ENCODE measurements at regions not wholly inside any gene's neighbourhood (a gene's known extent, or its start where the extent isn't known, plus 50 kb on each side); places are given as distances from the start of the nearest gene placed in this dataset.

- ATAC-seq (replicated peaks in 1 of 2) = no peak
- Mint-ChIP-seq H3K27me3 (ENCODE audit: low read depth) (no peaks in the 10 kb centered on the region), H3K9me3 (peaks cover 4 to 5% of the 10 kb centered on the region in 2 donors), H3K4me3 (no peak overlapping the region), H3K27ac (no peak overlapping the region), H3K36me3 (ENCODE audit: insufficient read depth in 2 of 2) (no peaks in the 10 kb centered on the region), H3K4me1 (ENCODE audit: low read depth) (no peaks in the 10 kb centered on the region)
- DNase-seq = no peak
Measured at GRCh38 chr3:22988566-22988965, 214.6 kb upstream of the UBE2E2 start.

GRCh38 chr3:22989716-22990115 lies 213.4 kb upstream of the UBE2E2 start:
- peaks cover 2 to 5% of the 10 kb centered on the region in 2 donors for H3K9me3 Mint-ChIP-seq
- DNase-seq = no peak
- H3K4me1 Mint-ChIP-seq (ENCODE audit: low read depth) = no peaks in the 10 kb centered on the region
- ATAC-seq (replicated peaks in 1 of 2) = no peak
- H3K4me3 Mint-ChIP-seq = no peak overlapping the region
- H3K27me3 Mint-ChIP-seq (ENCODE audit: low read depth) = no peaks in the 10 kb centered on the region
- no peaks in the 10 kb centered on the region for H3K36me3 Mint-ChIP-seq (ENCODE audit: insufficient read depth in 2 of 2)
- H3K27ac Mint-ChIP-seq = no peak overlapping the region

GRCh38 chr3:22990291-22991200 lies 212.6 kb upstream of the UBE2E2 start:
- no peak for DNase-seq
- Mint-ChIP-seq H3K27me3 (ENCODE audit: low read depth) (no peaks in the 10 kb centered on the region), H3K36me3 (ENCODE audit: insufficient read depth in 2 of 2) (no peaks in the 10 kb centered on the region), H3K9me3 (peaks cover 0 to 5% of the 10 kb centered on the region in 2 donors), H3K27ac (no peak overlapping the region), H3K4me3 (no peak overlapping the region), H3K4me1 (ENCODE audit: low read depth) (no peaks in the 10 kb centered on the region)
- no peak for ATAC-seq (replicated peaks in 1 of 2)

- Mint-ChIP-seq H3K9me3 (no peaks in the 10 kb centered on the region), H3K27me3 (ENCODE audit: low read depth) (no peaks in the 10 kb centered on the region), H3K36me3 (ENCODE audit: insufficient read depth in 2 of 2) (no peaks in the 10 kb centered on the region), H3K27ac (no peak overlapping the region), H3K4me3 (no peak overlapping the region), H3K4me1 (ENCODE audit: low read depth) (no peaks in the 10 kb centered on the region)
- ATAC-seq (replicated peaks in 1 of 2) (no peak), DNase-seq (no peak)
Measured at GRCh38 chr3:22994781-22995180, 208.3 kb upstream of the UBE2E2 start.

GRCh38 chr3:22996920-22997571 lies 206.1 kb upstream of the UBE2E2 start:
- H3K4me3 Mint-ChIP-seq = no peak overlapping the region
- no peaks in the 10 kb centered on the region for H3K27me3 Mint-ChIP-seq (ENCODE audit: low read depth)
- H3K36me3 Mint-ChIP-seq (ENCODE audit: insufficient read depth in 2 of 2) = no peaks in the 10 kb centered on the region
- no peaks in the 10 kb centered on the region for H3K4me1 Mint-ChIP-seq (ENCODE audit: low read depth)
- DNase-seq (no peak), ATAC-seq (replicated peaks in 1 of 2) (no peak)
- no peak overlapping the region for H3K27ac Mint-ChIP-seq
- no peaks in the 10 kb centered on the region for H3K9me3 Mint-ChIP-seq

GRCh38 chr3:23000371-23000770 lies 202.8 kb upstream of the UBE2E2 start:
- peaks cover 0 to 3% of the 10 kb centered on the region in 2 donors for H3K9me3 Mint-ChIP-seq
- DNase-seq (no peak), ATAC-seq (replicated peaks in 1 of 2) (no peak)
- H3K4me3 Mint-ChIP-seq = no peak overlapping the region
- H3K27me3 Mint-ChIP-seq (ENCODE audit: low read depth) = no peaks in the 10 kb centered on the region
- no peak overlapping the region for H3K27ac Mint-ChIP-seq
- H3K4me1 Mint-ChIP-seq (ENCODE audit: low read depth) = no peaks in the 10 kb centered on the region
- no peaks in the 10 kb centered on the region for H3K36me3 Mint-ChIP-seq (ENCODE audit: insufficient read depth in 2 of 2)

- ATAC-seq (replicated peaks in 1 of 2) (no peak), DNase-seq (no peak)
- H3K27ac Mint-ChIP-seq = no peak overlapping the region
- no peaks in the 10 kb centered on the region for H3K27me3 Mint-ChIP-seq (ENCODE audit: low read depth)
- H3K4me1 Mint-ChIP-seq (ENCODE audit: low read depth) = no peaks in the 10 kb centered on the region
- H3K9me3 Mint-ChIP-seq = peaks cover 0 to 3% of the 10 kb centered on the region in 2 donors
- H3K4me3 Mint-ChIP-seq = no peak overlapping the region
- no peaks in the 10 kb centered on the region for H3K36me3 Mint-ChIP-seq (ENCODE audit: insufficient read depth in 2 of 2)
Measured at GRCh38 chr3:23002151-23002550, 201.0 kb upstream of the UBE2E2 start.

GRCh38 chr3:23002836-23003732 lies 200.0 kb upstream of the UBE2E2 start:
- no peaks in the 10 kb centered on the region for H3K4me1 Mint-ChIP-seq (ENCODE audit: low read depth)
- DNase-seq (no peak), ATAC-seq (replicated peaks in 1 of 2) (no peak)
- H3K9me3 Mint-ChIP-seq = peaks cover 0 to 3% of the 10 kb centered on the region in 2 donors
- no peaks in the 10 kb centered on the region for H3K27me3 Mint-ChIP-seq (ENCODE audit: low read depth)
- H3K36me3 Mint-ChIP-seq (ENCODE audit: insufficient read depth in 2 of 2) = no peaks in the 10 kb centered on the region
- H3K4me3 Mint-ChIP-seq = no peak overlapping the region
- H3K27ac Mint-ChIP-seq = no peak overlapping the region

GRCh38 chr3:23003733-23004046 lies 199.4 kb upstream of the UBE2E2 start:
- no peaks in the 10 kb centered on the region for H3K4me1 Mint-ChIP-seq (ENCODE audit: low read depth)
- DNase-seq (no peak), ATAC-seq (replicated peaks in 1 of 2) (no peak)
- no peak overlapping the region for H3K4me3 Mint-ChIP-seq
- H3K27me3 Mint-ChIP-seq (ENCODE audit: low read depth) = no peaks in the 10 kb centered on the region
- no peaks in the 10 kb centered on the region for H3K36me3 Mint-ChIP-seq (ENCODE audit: insufficient read depth in 2 of 2)
- peaks cover 0 to 3% of the 10 kb centered on the region in 2 donors for H3K9me3 Mint-ChIP-seq
- no peak overlapping the region for H3K27ac Mint-ChIP-seq

GRCh38 chr3:23004971-23005370 lies 198.2 kb upstream of the UBE2E2 start:
- Mint-ChIP-seq H3K27me3 (ENCODE audit: low read depth) (no peaks in the 10 kb centered on the region), H3K27ac (no peak overlapping the region), H3K4me3 (no peak overlapping the region), H3K36me3 (ENCODE audit: insufficient read depth in 2 of 2) (no peaks in the 10 kb centered on the region), H3K9me3 (peaks cover 0 to 3% of the 10 kb centered on the region in 2 donors), H3K4me1 (ENCODE audit: low read depth) (no peaks in the 10 kb centered on the region)
- no peak for DNase-seq
- no peak for ATAC-seq (replicated peaks in 1 of 2)

GRCh38 chr3:23017801-23018200 lies 185.3 kb upstream of the UBE2E2 start:
- DNase-seq (no peak), ATAC-seq (replicated peaks in 1 of 2) (no peak)
- Mint-ChIP-seq H3K9me3 (peaks cover 5 to 9% of the 10 kb centered on the region in 2 donors), H3K27ac (no peak overlapping the region), H3K27me3 (ENCODE audit: low read depth) (no peaks in the 10 kb centered on the region), H3K4me1 (ENCODE audit: low read depth) (no peaks in the 10 kb centered on the region), H3K4me3 (no peak overlapping the region), H3K36me3 (ENCODE audit: insufficient read depth in 2 of 2) (peaks cover 0 to 2% of the 10 kb centered on the region in 2 donors)

- DNase-seq (no peak), ATAC-seq (replicated peaks in 1 of 2) (no peak)
- H3K4me1 Mint-ChIP-seq (ENCODE audit: low read depth) = no peaks in the 10 kb centered on the region
Measured at GRCh38 chr3:23019596-23020300, 183.4 kb upstream of the UBE2E2 start.

More at GRCh38 chr3:23019596-23020300, 183.4 kb upstream of the UBE2E2 start:
- no peak overlapping the region for H3K27ac Mint-ChIP-seq
- no peak overlapping the region for H3K4me3 Mint-ChIP-seq
- H3K9me3 Mint-ChIP-seq = peaks cover 8 to 10% of the 10 kb centered on the region in 2 donors
- H3K27me3 Mint-ChIP-seq (ENCODE audit: low read depth) = no peaks in the 10 kb centered on the region
- peaks cover 0 to 7% of the 10 kb centered on the region in 2 donors for H3K36me3 Mint-ChIP-seq (ENCODE audit: insufficient read depth in 2 of 2)
